ENCODE measurements at regions not wholly inside any gene's neighbourhood (a gene's known extent, or its start where the extent isn't known, plus 50 kb on each side); places are given as distances from the start of the nearest gene placed in this dataset.

GRCh38 chr7:68434857-68435256 is 1163.4 kb upstream of the AUTS2 start:
- Histone ChIP-seq H3K4me3 (ENCODE audit: low read length) (no peak overlapping the region), H2AFZ (ENCODE audit: low read depth, low read length) (no peak overlapping the region)

GRCh38 chr7:68438016-68438415 is 1160.3 kb upstream of the AUTS2 start:
- no peak overlapping the region for H3K4me3 ChIP-seq (ENCODE audit: low read length)
- no peak overlapping the region for H2AFZ ChIP-seq (ENCODE audit: low read depth, low read length)
- no peaks in the 10 kb centered on the region for H3K4me1 ChIP-seq (ENCODE audit: insufficient read depth, low read length)
- no peaks in the 10 kb centered on the region for H3K27me3 ChIP-seq (ENCODE audit: insufficient read depth, low read length)
- H3K36me3 ChIP-seq (ENCODE audit: insufficient read depth, low read length): no peaks in the 10 kb centered on the region
- no peaks in the 10 kb centered on the region for H3K9me3 ChIP-seq (ENCODE audit: low read length)

More at GRCh38 chr7:68434857-68435256, 1163.4 kb upstream of the AUTS2 start:
- Histone ChIP-seq H3K9me3 (ENCODE audit: low read length) (no peaks in the 10 kb centered on the region), H3K27me3 (ENCODE audit: insufficient read depth, low read length) (no peaks in the 10 kb centered on the region), H3K4me1 (ENCODE audit: insufficient read depth, low read length) (no peaks in the 10 kb centered on the region), H3K36me3 (ENCODE audit: insufficient read depth, low read length) (no peaks in the 10 kb centered on the region)

GRCh38 chr7:68438811-68439210 is 1159.5 kb upstream of the AUTS2 start:
- Histone ChIP-seq H3K4me1 (ENCODE audit: insufficient read depth, low read length) (no peaks in the 10 kb centered on the region), H3K36me3 (ENCODE audit: insufficient read depth, low read length) (no peaks in the 10 kb centered on the region), H3K9me3 (ENCODE audit: low read length) (no peaks in the 10 kb centered on the region), H3K27me3 (ENCODE audit: insufficient read depth, low read length) (no peaks in the 10 kb centered on the region), H2AFZ (ENCODE audit: low read depth, low read length) (no peak overlapping the region), H3K4me3 (ENCODE audit: low read length) (no peak overlapping the region)

- H3K4me1 ChIP-seq (ENCODE audit: insufficient read depth, low read length): no peaks in the 10 kb centered on the region
Observed at GRCh38 chr7:68439897-68440296, 1158.4 kb upstream of the AUTS2 start.

GRCh38 chr7:68440866-68441265 is 1157.4 kb upstream of the AUTS2 start:
- no peaks in the 10 kb centered on the region for H3K36me3 ChIP-seq (ENCODE audit: insufficient read depth, low read length)
- H3K4me1 ChIP-seq (ENCODE audit: insufficient read depth, low read length): no peaks in the 10 kb centered on the region
- H3K27me3 ChIP-seq (ENCODE audit: insufficient read depth, low read length): no peaks in the 10 kb centered on the region
- no peak overlapping the region for H2AFZ ChIP-seq (ENCODE audit: low read depth, low read length)
- no peaks in the 10 kb centered on the region for H3K9me3 ChIP-seq (ENCODE audit: low read length)
- no peak overlapping the region for H3K4me3 ChIP-seq (ENCODE audit: low read length)

More at GRCh38 chr7:68439897-68440296, 1158.4 kb upstream of the AUTS2 start:
- no peak overlapping the region for H3K4me3 ChIP-seq (ENCODE audit: low read length)
- H3K27me3 ChIP-seq (ENCODE audit: insufficient read depth, low read length): no peaks in the 10 kb centered on the region
- no peak overlapping the region for H2AFZ ChIP-seq (ENCODE audit: low read depth, low read length)
- H3K36me3 ChIP-seq (ENCODE audit: insufficient read depth, low read length): no peaks in the 10 kb centered on the region
- no peaks in the 10 kb centered on the region for H3K9me3 ChIP-seq (ENCODE audit: low read length)

GRCh38 chr7:68441645-68442044 is 1156.6 kb upstream of the AUTS2 start:
- H3K4me1 ChIP-seq (ENCODE audit: insufficient read depth, low read length): no peaks in the 10 kb centered on the region
- H2AFZ ChIP-seq (ENCODE audit: low read depth, low read length): no peak overlapping the region
- H3K27me3 ChIP-seq (ENCODE audit: insufficient read depth, low read length): no peaks in the 10 kb centered on the region
- no peaks in the 10 kb centered on the region for H3K36me3 ChIP-seq (ENCODE audit: insufficient read depth, low read length)
- no peaks in the 10 kb centered on the region for H3K9me3 ChIP-seq (ENCODE audit: low read length)
- no peak overlapping the region for H3K4me3 ChIP-seq (ENCODE audit: low read length)

- Histone ChIP-seq H3K9me3 (ENCODE audit: low read length) (no peaks in the 10 kb centered on the region), H3K4me3 (ENCODE audit: low read length) (no peak overlapping the region), H3K27me3 (ENCODE audit: insufficient read depth, low read length) (no peaks in the 10 kb centered on the region), H3K36me3 (ENCODE audit: insufficient read depth, low read length) (no peaks in the 10 kb centered on the region), H2AFZ (ENCODE audit: low read depth, low read length) (no peak overlapping the region), H3K4me1 (ENCODE audit: insufficient read depth, low read length) (no peaks in the 10 kb centered on the region)
Observed at GRCh38 chr7:68442931-68443631, 1155.2 kb upstream of the AUTS2 start.

GRCh38 chr7:68444042-68444441 is 1154.2 kb upstream of the AUTS2 start:
- H2AFZ ChIP-seq (ENCODE audit: low read depth, low read length): no peak overlapping the region
- H3K9me3 ChIP-seq (ENCODE audit: low read length): no peaks in the 10 kb centered on the region
- H3K4me3 ChIP-seq (ENCODE audit: low read length): no peak overlapping the region

GRCh38 chr7:68444956-68445355 is 1153.3 kb upstream of the AUTS2 start:
- Histone ChIP-seq H3K4me3 (ENCODE audit: low read length) (no peak overlapping the region), H2AFZ (ENCODE audit: low read depth, low read length) (no peak overlapping the region), H3K9me3 (ENCODE audit: low read length) (no peaks in the 10 kb centered on the region), H3K4me1 (ENCODE audit: insufficient read depth, low read length) (no peaks in the 10 kb centered on the region), H3K27me3 (ENCODE audit: insufficient read depth, low read length) (no peaks in the 10 kb centered on the region), H3K36me3 (ENCODE audit: insufficient read depth, low read length) (no peaks in the 10 kb centered on the region)

More at GRCh38 chr7:68444042-68444441, 1154.2 kb upstream of the AUTS2 start:
- H3K36me3 ChIP-seq (ENCODE audit: insufficient read depth, low read length): no peaks in the 10 kb centered on the region
- H3K27me3 ChIP-seq (ENCODE audit: insufficient read depth, low read length): no peaks in the 10 kb centered on the region
- no peaks in the 10 kb centered on the region for H3K4me1 ChIP-seq (ENCODE audit: insufficient read depth, low read length)

- Histone ChIP-seq H3K9me3 (ENCODE audit: low read length) (no peaks in the 10 kb centered on the region), H3K4me3 (ENCODE audit: low read length) (no peak overlapping the region), H3K4me1 (ENCODE audit: insufficient read depth, low read length) (no peaks in the 10 kb centered on the region), H3K27me3 (ENCODE audit: insufficient read depth, low read length) (no peaks in the 10 kb centered on the region), H2AFZ (ENCODE audit: low read depth, low read length) (no peak overlapping the region), H3K36me3 (ENCODE audit: insufficient read depth, low read length) (no peaks in the 10 kb centered on the region)
Observed at GRCh38 chr7:68446183-68446582, 1152.1 kb upstream of the AUTS2 start.

- Histone ChIP-seq H3K9me3 (ENCODE audit: low read length) (no peaks in the 10 kb centered on the region), H3K4me1 (ENCODE audit: insufficient read depth, low read length) (no peaks in the 10 kb centered on the region), H3K27me3 (ENCODE audit: insufficient read depth, low read length) (no peaks in the 10 kb centered on the region), H3K36me3 (ENCODE audit: insufficient read depth, low read length) (no peaks in the 10 kb centered on the region), H3K4me3 (ENCODE audit: low read length) (no peak overlapping the region), H2AFZ (ENCODE audit: low read depth, low read length) (no peak overlapping the region)
Observed at GRCh38 chr7:68449099-68449498, 1149.2 kb upstream of the AUTS2 start.

GRCh38 chr7:68449816-68450215 is 1148.5 kb upstream of the AUTS2 start:
- no peaks in the 10 kb centered on the region for H3K4me1 ChIP-seq (ENCODE audit: insufficient read depth, low read length)
- H2AFZ ChIP-seq (ENCODE audit: low read depth, low read length): no peak overlapping the region
- no peaks in the 10 kb centered on the region for H3K27me3 ChIP-seq (ENCODE audit: insufficient read depth, low read length)
- no peaks in the 10 kb centered on the region for H3K9me3 ChIP-seq (ENCODE audit: low read length)
- H3K36me3 ChIP-seq (ENCODE audit: insufficient read depth, low read length): no peaks in the 10 kb centered on the region
- no peak overlapping the region for H3K4me3 ChIP-seq (ENCODE audit: low read length)

GRCh38 chr7:68454931-68455330 is 1143.3 kb upstream of the AUTS2 start:
- Histone ChIP-seq H3K36me3 (ENCODE audit: insufficient read depth, low read length) (no peaks in the 10 kb centered on the region), H3K4me1 (ENCODE audit: insufficient read depth, low read length) (no peaks in the 10 kb centered on the region), H3K9me3 (ENCODE audit: low read length) (no peaks in the 10 kb centered on the region), H3K27me3 (ENCODE audit: insufficient read depth, low read length) (no peaks in the 10 kb centered on the region), H2AFZ (ENCODE audit: low read depth, low read length) (no peak overlapping the region), H3K4me3 (ENCODE audit: low read length) (no peak overlapping the region)

GRCh38 chr7:68456469-68456868 is 1141.8 kb upstream of the AUTS2 start:
- Histone ChIP-seq H3K4me1 (ENCODE audit: insufficient read depth, low read length) (no peaks in the 10 kb centered on the region), H3K9me3 (ENCODE audit: low read length) (no peaks in the 10 kb centered on the region), H3K36me3 (ENCODE audit: insufficient read depth, low read length) (no peaks in the 10 kb centered on the region), H3K4me3 (ENCODE audit: low read length) (no peak overlapping the region), H3K27me3 (ENCODE audit: insufficient read depth, low read length) (no peaks in the 10 kb centered on the region), H2AFZ (ENCODE audit: low read depth, low read length) (no peak overlapping the region)
